B cell (primary cell): ENCODE measurements at regions not wholly inside any gene's neighbourhood (a gene's known extent, or its start where the extent isn't known, plus 50 kb on each side); places are given as distances from the start of the nearest gene placed in this dataset.
"Not testable (repeated sequence)": the region's sequence is repeated elsewhere in the genome, so short reads cannot be mapped to it uniquely, and the experiment has no call there.

ENCODE experiments used
- ATAC-seq: fragments of 200-7000 bp; cut with Tn5 transposase; one replicate; pipeline ENCODE4 v1.10.0; 2021; ENCODE audit warnings: low read depth, mild to moderate bottlenecking, moderate number of reproducible peaks, moderate library complexity
- CTCF ChIA-PET: fragments of 350-600 bp; sonication (Branson Sonifier 250); formaldehyde crosslinking; loops from one replicate; lab custom pipeline; 2021; ENCODE audit warnings: antibody characterized with exemption, inconsistent platforms; lab: Charles Lee
- POLR2A ChIA-PET: fragments of 350-600 bp; sonication (Branson Sonifier 250); formaldehyde crosslinking; loops from one replicate; lab custom pipeline; 2021; ENCODE audit warnings: antibody characterized with exemption; lab: Charles Lee
- DNase-seq: peaks from one replicate; pipeline ENCODE4 v3.0.0; 2013
- H2AFZ ChIP-seq: 2 replicates; pipeline ENCODE4 v1.6.1; 2012; ENCODE audit warnings: mild to moderate bottlenecking, low read depth, low read length; ENCODE audit not compliant: insufficient read depth, poor library complexity, severe bottlenecking
- H3K27ac ChIP-seq, 2 donors: 1 replicate in 1 of 2; 2 replicates in 1 of 2; pipeline ENCODE4 v1.5.1; 2012 to 2013; ENCODE audit warnings: low read length in 2 of 2, mild to moderate bottlenecking in 2 of 2, moderate library complexity in 1 of 2
- H3K27me3 ChIP-seq, 4 experiments: fragments of 200-600 bp in 1 of 4; sonication (generic) in 1 of 4; replicated peaks in 1 of 4; 1 replicate in 2 of 4; 2 replicates in 2 of 4; pipeline versions ENCODE4 v1.6.1 to v1.7.0; 2013 to 2016; ENCODE audit warnings: low read length in 3 of 4, mild to moderate bottlenecking in 2 of 4, mixed read lengths in 1 of 4, moderate library complexity in 1 of 4; ENCODE audit not compliant: insufficient read depth in 4 of 4, control insufficient read depth in 3 of 4; ENCODE audit errors: control extremely low read depth in 1 of 4
- H3K36me3 ChIP-seq, 2 experiments: replicated peaks in 1 of 2; 1 replicate in 1 of 2; 2 replicates in 1 of 2; pipeline versions ENCODE4 v1.6.1 to v1.7.1; 2013; ENCODE audit warnings: low read length in 1 of 2; ENCODE audit not compliant: insufficient read depth in 2 of 2, control insufficient read depth in 1 of 2; ENCODE audit errors: control extremely low read depth in 1 of 2, extremely low read depth in 1 of 2
- H3K4me1 ChIP-seq, 2 donors: fragments of 200-600 bp in 1 of 2; sonication (generic) in 1 of 2; 1 replicate in 1 of 2; 2 replicates in 1 of 2; pipeline versions ENCODE4 v1.5.1 to v1.6.1; 2013 to 2017; ENCODE audit warnings: low read length in 2 of 2; ENCODE audit not compliant: control insufficient read depth in 2 of 2, insufficient read depth in 2 of 2
- H3K4me2 ChIP-seq: replicated peaks from 2 replicates; pipeline ENCODE3; 2012; ENCODE audit warnings: mild to moderate bottlenecking, low read depth, low read length; ENCODE audit not compliant: poor library complexity, severe bottlenecking
- H3K4me3 ChIP-seq, 5 experiments: fragments of 200-600 bp in 1 of 5; sonication (generic) in 1 of 5; 1 replicate in 3 of 5; 2 replicates in 2 of 5; pipeline versions ENCODE4 v1.5.1 to v1.7.0; 2011 to 2016; ENCODE audit warnings: low read length in 4 of 5, mild to moderate bottlenecking in 4 of 5, low read depth in 2 of 5, control low read depth in 1 of 5, moderate library complexity in 1 of 5; ENCODE audit not compliant: insufficient read depth in 1 of 5; ENCODE audit errors: control extremely low read depth in 1 of 5, extremely low read depth in 1 of 5
- H3K79me2 ChIP-seq: fragments of 200-600 bp; sonication (generic); one replicate; pipeline ENCODE4 v1.6.0; 2016; ENCODE audit warnings: low read length; ENCODE audit not compliant: control insufficient read depth, insufficient read depth
- H3K9ac ChIP-seq: fragments of 200-600 bp; sonication (generic); 2 replicates; pipeline ENCODE4 v1.6.1; 2017; ENCODE audit warnings: mild to moderate bottlenecking, low read length, moderate library complexity
- H3K9me3 ChIP-seq, 3 donors: one replicate each; pipeline versions ENCODE4 v1.6.1 to v1.7.1; 2013; ENCODE audit warnings: low read length in 2 of 3; ENCODE audit not compliant: control insufficient read depth in 2 of 3, insufficient read depth in 1 of 3; ENCODE audit errors: control extremely low read depth in 1 of 3
- H4K20me1 ChIP-seq: 2 replicates; pipeline ENCODE4 v1.6.0; 2012; ENCODE audit warnings: mild to moderate bottlenecking, low read length; ENCODE audit not compliant: insufficient read depth, control insufficient read depth, poor library complexity, severe bottlenecking
- H3K27ac Mint-ChIP-seq: one replicate; pipeline ENCODE4 v1.8.0; 2021; ENCODE audit warnings: mixed read lengths
- H3K27me3 Mint-ChIP-seq: one replicate; pipeline ENCODE4 v1.8.0; 2021; ENCODE audit warnings: mixed read lengths
- H3K4me1 Mint-ChIP-seq: one replicate; pipeline ENCODE4 v1.8.0; 2021; ENCODE audit warnings: mixed read lengths
- H3K4me3 Mint-ChIP-seq: one replicate; pipeline ENCODE4 v1.8.0; 2021; ENCODE audit warnings: mixed read lengths
- H3K9me3 Mint-ChIP-seq: one replicate; pipeline ENCODE4 v1.8.0; 2022; ENCODE audit warnings: mixed read lengths; ENCODE audit not compliant: insufficient read depth
- CTCF ChIP-seq: fragments of 200-600 bp; IDR thresholded peaks from one replicate; pipeline ENCODE4 v1.8.0; 2022; ENCODE audit warnings: antibody characterized with exemption, mild to moderate bottlenecking
- EZH2 ChIP-seq: IDR thresholded peaks from 2 replicates; pipeline ENCODE4 v1.6.1; 2012; ENCODE audit warnings: borderline replicate concordance, low read depth, mild to moderate bottlenecking, moderate library complexity, low read length; ENCODE audit not compliant: insufficient read depth, poor library complexity, severe bottlenecking
- WGBS: methylation state at CpG from one replicate; pipeline ENCODE4 v1.1.5; 2013; ENCODE audit warnings: missing lambda C conversion rate; ENCODE audit not compliant: insufficient coverage; 5-methylcytosine and 5-hydroxymethylcytosine counted together
- intact Hi-C: fragments of 100-400 bp; cut with micrococcal nuclease; formaldehyde crosslinking; loops from one replicate; pipeline ENCODE4 v1.10.0; 2022

GRCh38 chr11:110514967-110515366, 85.2 kb downstream of the FDX1 start:
- no peak for DNase-seq
- H3K27me3 ChIP-seq, result no peaks in the 10 kb centered on the region
- ChIA-PET POLR2A (no interaction called here), CTCF (no interaction called here)
- H4K20me1 ChIP-seq, result no peaks in the 10 kb centered on the region
- no peaks in the 10 kb centered on the region for H3K4me1 ChIP-seq
- no peaks in the 10 kb centered on the region for H3K36me3 ChIP-seq
- no peak for TF ChIP-seq EZH2
- no peak for TF ChIP-seq CTCF
- 100% methylated on average over 3 of the region's 4 CpGs for WGBS
- Mint-ChIP-seq H3K27me3 (peaks cover 15% of the 10 kb centered on the region), H3K4me3 (no peak overlapping the region), H3K9me3 (peaks cover 4% of the 10 kb centered on the region), H3K4me1 (no peaks in the 10 kb centered on the region), H3K27ac (no peak overlapping the region)
- intact Hi-C loops, result no loop called here
- no peak overlapping the region for H3K9ac ChIP-seq
- H2AFZ ChIP-seq, result no peak overlapping the region
- no peak overlapping the region for H3K4me2 ChIP-seq
- H3K4me3 ChIP-seq, result no peak overlapping the region
- H3K9me3 ChIP-seq, result peaks cover 0 to 3% (median 0%) of the 10 kb centered on the region in 3 donors
- no peaks in the 10 kb centered on the region for H3K79me2 ChIP-seq
- no peak overlapping the region for H3K27ac ChIP-seq
- no peak for ATAC-seq

- not testable (repeated sequence) for H3K36me3 ChIP-seq
Observed at GRCh38 chr11:110517381-110517780, 87.6 kb downstream of the FDX1 start.

More at GRCh38 chr11:110517381-110517780, 87.6 kb downstream of the FDX1 start:
- H3K4me3 ChIP-seq, H3K27ac Mint-ChIP-seq, H3K9me3 Mint-ChIP-seq, H3K4me1 ChIP-seq, H3K27me3 ChIP-seq, H3K4me3 Mint-ChIP-seq, intact Hi-C loops, H4K20me1 ChIP-seq, H3K27me3 Mint-ChIP-seq, H2AFZ ChIP-seq, ATAC-seq, POLR2A ChIA-PET, DNase-seq, H3K9ac ChIP-seq, CTCF ChIA-PET, H3K79me2 ChIP-seq, H3K4me2 ChIP-seq, H3K27ac ChIP-seq: not testable (repeated sequence)
- WGBS, result 88% methylated on average over 2 of the region's 5 CpGs
- H3K9me3 ChIP-seq, result peaks cover 0 to 11% (median 3%) of the 10 kb centered on the region in 3 donors
- H3K4me1 Mint-ChIP-seq, result peaks cover 12% of the 10 kb centered on the region
